ENCODE measurements at regions not wholly inside any gene's neighbourhood (a gene's known extent, or its start where the extent isn't known, plus 50 kb on each side); places are given as distances from the start of the nearest gene placed in this dataset.
"Not testable (repeated sequence)": the region's sequence is repeated elsewhere in the genome, so short reads cannot be mapped to it uniquely, and the experiment has no call there.

- DNase-seq, result no peak
Measured at GRCh38 chr9:7338586-7339281, 460.8 kb downstream of the DMAC1 start.

GRCh38 chr9:7336356-7337065 is 463.1 kb downstream of the DMAC1 start:
- peak; percentile 73 for DNase-seq

GRCh38 chr9:7333719-7334118 is 465.9 kb downstream of the DMAC1 start:
- DNase-seq, result no peak

- DNase-seq, result no peak
Measured at GRCh38 chr9:7332780-7333179, 466.8 kb downstream of the DMAC1 start.

GRCh38 chr9:7328453-7328852 is 471.1 kb downstream of the DMAC1 start:
- no peak for DNase-seq

GRCh38 chr9:7325995-7326394 is 473.6 kb downstream of the DMAC1 start:
- no peak for DNase-seq

- DNase-seq, result no peak
Measured at GRCh38 chr9:7324152-7324598, 475.4 kb downstream of the DMAC1 start.

- DNase-seq, result no peak
Measured at GRCh38 chr9:7320841-7321240, 478.7 kb downstream of the DMAC1 start.

GRCh38 chr9:7320139-7320538 is 479.4 kb downstream of the DMAC1 start:
- peak; percentile 25 for DNase-seq

GRCh38 chr9:7318920-7319319 is 480.7 kb downstream of the DMAC1 start:
- no peak for DNase-seq

GRCh38 chr9:7316967-7317366 is 482.6 kb downstream of the DMAC1 start:
- DNase-seq, result peak; percentile 4

- DNase-seq, result no peak
Measured at GRCh38 chr9:7316166-7316795, 483.3 kb downstream of the DMAC1 start.

GRCh38 chr9:7315746-7316145 is 483.8 kb downstream of the DMAC1 start:
- DNase-seq, result no peak

GRCh38 chr9:7315116-7315515 is 484.5 kb downstream of the DMAC1 start:
- DNase-seq, result no peak

GRCh38 chr9:7313389-7313788 is 486.2 kb downstream of the DMAC1 start:
- DNase-seq, result no peak

- DNase-seq, result not testable (repeated sequence)
Measured at GRCh38 chr9:7309051-7309450, 490.5 kb downstream of the DMAC1 start.

- DNase-seq, result no peak
Measured at GRCh38 chr9:7305677-7306076, 493.9 kb downstream of the DMAC1 start.

- DNase-seq, result no peak
Measured at GRCh38 chr9:7304627-7304995, 495.0 kb downstream of the DMAC1 start.

- DNase-seq, result no peak
Measured at GRCh38 chr9:7303907-7304626, 495.5 kb downstream of the DMAC1 start.

- no peak for DNase-seq
Measured at GRCh38 chr9:7300484-7300883, 499.1 kb downstream of the DMAC1 start.

- no peak for DNase-seq
Measured at GRCh38 chr9:7298123-7298522, 501.5 kb downstream of the DMAC1 start.

GRCh38 chr9:7297521-7297920 is 502.1 kb downstream of the DMAC1 start:
- DNase-seq, result no peak

GRCh38 chr9:7293091-7293490 is 506.5 kb downstream of the DMAC1 start:
- DNase-seq, result no peak

- DNase-seq, result no peak
Measured at GRCh38 chr9:7289773-7290172, 509.8 kb downstream of the DMAC1 start.
